ENCODE measurements at regions not wholly inside any gene's neighbourhood (a gene's known extent, or its start where the extent isn't known, plus 50 kb on each side); places are given as distances from the start of the nearest gene placed in this dataset.

- no peak for TF ChIP-seq ZSCAN25 (CRISPR knock-in tag; IDR thresholded peaks at IDR 0.05)
- TF ChIP-seq MAX (IDR thresholded peaks at IDR 0.05): no peak
- TF ChIP-seq ZNF354B (CRISPR knock-in tag; IDR thresholded peaks at IDR 0.05): no peak
- no peak for TF ChIP-seq POLR2AphosphoS5 (IDR thresholded peaks at IDR 0.05; ENCODE audit: low read depth, low read length)
- no peak for TF ChIP-seq RAD21 (CRISPR knock-in tag; IDR thresholded peaks at IDR 0.05)
- TF ChIP-seq KMT2A (CRISPR knock-in tag; IDR thresholded peaks at IDR 0.05): no peak
- no peak for TF ChIP-seq CTCF (CRISPR knock-in tag; IDR thresholded peaks at IDR 0.05)
- TF ChIP-seq NFATC3 (CRISPR knock-in tag; IDR thresholded peaks at IDR 0.05): no peak
- no peak for TF ChIP-seq SIN3B (IDR thresholded peaks at IDR 0.05; ENCODE audit: low read length)
- TF ChIP-seq PHF21A (CRISPR knock-in tag; IDR thresholded peaks at IDR 0.05): no peak
- TF ChIP-seq EP300 (IDR thresholded peaks at IDR 0.05; ENCODE audit: low read depth in 2 of 2, low read length in 2 of 2): no peak
- no peak for TF ChIP-seq EP300 (CRISPR knock-in tag; IDR thresholded peaks at IDR 0.05; ENCODE audit: borderline replicate concordance)
- no peak for TF ChIP-seq EZH2 (conservative IDR thresholded peaks at IDR 0.05; ENCODE audit: low read depth, low read length)
- no peak for TF ChIP-seq HIVEP1 (CRISPR knock-in tag; IDR thresholded peaks at IDR 0.05)
Observed at GRCh38 chrX:12026481-12026880, 111.8 kb upstream of the FRMPD4 start.

All from HepG2 (cell line).